Subcutaneous abdominal adipose tissue (tissue), 5 donors: ENCODE measurements at regions not wholly inside any gene's neighbourhood (a gene's known extent, or its start where the extent isn't known, plus 50 kb on each side); places are given as distances from the start of the nearest gene placed in this dataset.

Source experiments
- H3K27ac ChIP-seq: one replicate; pipeline ENCODE4 v1.7.0; 2013; ENCODE audit warnings: low read depth, mild to moderate bottlenecking, inconsistent platforms, low read length, moderate library complexity
- H3K27me3 ChIP-seq, 5 donors: one replicate each; pipeline ENCODE4 v1.7.0; 2013; ENCODE audit warnings: low read length in 5 of 5, inconsistent platforms in 1 of 5; ENCODE audit not compliant: control insufficient read depth in 5 of 5, insufficient read depth in 4 of 5
- H3K36me3 ChIP-seq, 5 donors: one replicate each; pipeline ENCODE4 v1.7.0; 2013; ENCODE audit warnings: low read length in 5 of 5; ENCODE audit not compliant: control insufficient read depth in 5 of 5, insufficient read depth in 5 of 5
- H3K4me1 ChIP-seq, 5 donors: one replicate each; pipeline ENCODE4 v1.7.0; 2013; ENCODE audit warnings: low read length in 5 of 5, mild to moderate bottlenecking in 3 of 5, moderate library complexity in 1 of 5; ENCODE audit not compliant: control insufficient read depth in 5 of 5, insufficient read depth in 5 of 5
- H3K4me3 ChIP-seq, 5 donors: one replicate each; pipeline ENCODE4 v1.7.0; 2013; ENCODE audit warnings: low read length in 5 of 5, low read depth in 1 of 5
- H3K9ac ChIP-seq, 5 donors: one replicate each; pipeline ENCODE4 v1.7.0; 2013; ENCODE audit warnings: low read length in 5 of 5, mild to moderate bottlenecking in 4 of 5, moderate library complexity in 3 of 5
- H3K9me3 ChIP-seq, 5 donors: one replicate each; pipeline ENCODE4 v1.7.0; 2013; ENCODE audit warnings: low read length in 5 of 5; ENCODE audit not compliant: control insufficient read depth in 5 of 5
- donor health status: healthy.
- donor health status: healthy.
- donor health status: healthy.
- donor health status: healthy.
- donor health status: healthy.

GRCh38 chr15:62497356-62497755, 332.3 kb upstream of the C2CD4B start:
- Histone ChIP-seq H3K27ac (peak overlapping the region; percentile 84), H3K9me3 (no peaks in the 10 kb centered on the region), H3K4me1 (peaks cover 14 to 91% (median 68%) of the 10 kb centered on the region in 5 donors)

DNA sequence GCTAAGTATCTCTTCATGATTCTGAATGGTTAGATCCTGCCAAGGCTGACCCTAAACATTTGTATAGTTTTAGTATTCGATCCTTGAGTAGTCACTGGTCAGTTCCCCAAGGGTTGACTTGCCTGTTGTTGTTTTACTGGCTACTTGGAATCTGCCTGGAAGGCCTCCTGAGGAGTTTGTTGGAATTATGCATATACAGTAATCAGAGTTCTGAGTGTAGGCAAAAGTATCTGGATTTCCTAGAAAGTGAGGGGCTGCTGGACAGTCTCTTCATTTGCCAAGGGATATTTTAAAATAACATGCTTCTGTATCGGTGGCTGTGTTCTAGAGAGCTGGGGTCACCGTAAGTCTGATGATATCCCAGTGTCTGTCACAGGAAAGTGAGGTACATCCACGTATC, 333.2 kb upstream of the C2CD4B start:
- H3K27ac ChIP-seq, result peak overlapping the region; percentile 84
- H3K4me1 ChIP-seq, result peaks cover 11 to 92% (median 63%) of the 10 kb centered on the region in 5 donors
- H3K9ac ChIP-seq, result peak overlapping the region in 1 of 5 donors; percentile 40
- H3K9me3 ChIP-seq, result no peaks in the 10 kb centered on the region
- H3K27me3 ChIP-seq, result no peaks in the 10 kb centered on the region
- no peaks in the 10 kb centered on the region for H3K36me3 ChIP-seq
- H3K4me3 ChIP-seq, result no peak overlapping the region

More at GRCh38 chr15:62497356-62497755, 332.3 kb upstream of the C2CD4B start:
- no peaks in the 10 kb centered on the region for H3K27me3 ChIP-seq
- H3K4me3 ChIP-seq, result no peak overlapping the region
- H3K9ac ChIP-seq, result no peak overlapping the region
- no peaks in the 10 kb centered on the region for H3K36me3 ChIP-seq

- no peaks in the 10 kb centered on the region for H3K9me3 ChIP-seq
- peak overlapping the region; percentile 84 for H3K27ac ChIP-seq
- no peaks in the 10 kb centered on the region for H3K36me3 ChIP-seq
- H3K9ac ChIP-seq, result peak overlapping the region in 1 of 5 donors; percentile 40
- H3K4me3 ChIP-seq, result no peak overlapping the region
- H3K27me3 ChIP-seq, result no peaks in the 10 kb centered on the region
- H3K4me1 ChIP-seq, result peaks cover 11 to 94% (median 66%) of the 10 kb centered on the region in 5 donors
These were observed 333.6 kb upstream of the C2CD4B start for GRCh38 chr15:62498712-62499111.

DNA sequence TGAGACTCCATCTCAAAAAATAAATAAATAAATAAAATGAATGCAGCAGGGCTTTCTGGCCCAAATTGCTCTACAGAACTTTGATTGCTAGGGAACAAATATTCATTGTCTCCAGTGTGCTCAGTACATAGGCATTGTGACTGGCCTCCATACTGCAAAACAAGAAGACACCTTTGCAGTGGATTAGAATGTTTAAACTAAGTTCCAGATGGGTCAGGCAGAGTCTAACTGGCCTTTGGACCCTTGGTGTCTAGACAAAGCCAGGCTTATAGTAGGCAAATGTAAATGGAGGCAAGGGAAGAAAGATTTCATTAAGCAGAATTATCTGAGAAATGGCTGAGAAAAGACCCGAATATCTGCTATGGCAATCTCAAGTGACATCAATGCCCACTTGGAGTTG, 335.2 kb upstream of the C2CD4B start:
- peak overlapping the region; percentile 84 for H3K27ac ChIP-seq
- H3K9me3 ChIP-seq, result no peaks in the 10 kb centered on the region
- peaks cover 8 to 85% (median 54%) of the 10 kb centered on the region in 5 donors for H3K4me1 ChIP-seq
- no peaks in the 10 kb centered on the region for H3K27me3 ChIP-seq
- H3K4me3 ChIP-seq, result no peak overlapping the region
- no peak overlapping the region for H3K9ac ChIP-seq
- no peaks in the 10 kb centered on the region for H3K36me3 ChIP-seq

- Histone ChIP-seq H3K9ac (no peak overlapping the region), H3K9me3 (no peaks in the 10 kb centered on the region), H3K27ac (peak overlapping the region; percentile 84)
These were observed 337.4 kb upstream of the C2CD4B start for GRCh38 chr15:62502451-62502850.

DNA sequence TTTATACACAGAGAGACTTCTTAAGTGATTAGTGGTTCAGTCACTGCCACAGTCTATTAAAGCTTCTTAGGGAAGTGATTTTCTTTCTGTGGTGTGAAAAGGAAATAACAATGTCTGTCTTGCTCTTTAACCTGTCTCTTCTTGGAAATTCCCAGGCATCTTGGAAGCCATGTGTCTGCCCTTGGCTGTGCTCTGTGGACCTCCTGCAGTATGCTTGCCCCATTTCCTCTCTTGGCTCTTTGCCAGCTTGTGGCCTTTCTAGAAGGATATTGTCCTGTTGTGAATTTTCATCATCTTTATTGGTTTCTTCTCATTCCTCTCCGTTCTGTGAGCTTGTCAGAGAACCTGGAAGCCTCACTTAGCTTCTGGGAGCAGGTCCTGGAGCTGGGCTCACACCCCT, 338.4 kb upstream of the C2CD4B start:
- Histone ChIP-seq H3K36me3 (no peaks in the 10 kb centered on the region), H3K27me3 (no peaks in the 10 kb centered on the region), H3K4me1 (peaks cover 8 to 76% (median 49%) of the 10 kb centered on the region in 5 donors), H3K9me3 (no peaks in the 10 kb centered on the region), H3K27ac (peak overlapping the region; percentile 89), H3K9ac (peak overlapping the region in 1 of 5 donors; percentile 10), H3K4me3 (no peak overlapping the region)

More at GRCh38 chr15:62502451-62502850, 337.4 kb upstream of the C2CD4B start:
- peaks cover 8 to 85% (median 53%) of the 10 kb centered on the region in 5 donors for H3K4me1 ChIP-seq
- H3K27me3 ChIP-seq, result no peaks in the 10 kb centered on the region
- no peaks in the 10 kb centered on the region for H3K36me3 ChIP-seq
- H3K4me3 ChIP-seq, result no peak overlapping the region

DNA sequence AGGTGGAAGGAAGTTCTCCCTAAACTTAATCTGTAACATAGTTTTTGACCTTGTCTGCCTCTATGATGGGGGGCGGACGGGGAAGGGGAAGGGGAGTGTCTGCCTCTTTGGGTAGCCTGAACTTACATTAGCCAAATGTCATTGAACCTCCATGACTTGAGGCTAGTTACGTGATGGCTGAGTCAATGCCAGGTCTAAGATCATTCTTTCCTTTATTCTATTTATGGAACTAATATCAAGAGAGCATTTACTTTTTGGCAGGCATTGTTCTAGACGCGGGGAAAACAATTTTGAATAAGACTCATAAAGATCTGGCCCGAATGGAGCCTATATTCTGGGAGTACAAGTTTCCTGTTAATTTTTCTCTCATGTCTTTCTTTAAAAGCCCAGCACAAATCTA, 340.7 kb upstream of the C2CD4B start:
- H3K27ac ChIP-seq, result peak overlapping the region; percentile 89
- no peaks in the 10 kb centered on the region for H3K27me3 ChIP-seq
- H3K4me1 ChIP-seq, result peaks cover 5 to 54% (median 35%) of the 10 kb centered on the region in 5 donors
- H3K9ac ChIP-seq, result peak overlapping the region in 1 of 5 donors; percentile 21
- no peaks in the 10 kb centered on the region for H3K36me3 ChIP-seq
- H3K4me3 ChIP-seq, result peak overlapping the region in 1 of 5 donors; percentile 13
- no peaks in the 10 kb centered on the region for H3K9me3 ChIP-seq

GRCh38 chr15:62506217-62506805, 341.2 kb upstream of the C2CD4B start:
- Histone ChIP-seq H3K27ac (peak overlapping the region; percentile 89), H3K9ac (peak overlapping the region in 2 of 5 donors; percentile 18 to 21), H3K27me3 (no peaks in the 10 kb centered on the region), H3K4me3 (peak overlapping the region in 1 of 5 donors; percentile 13), H3K36me3 (no peaks in the 10 kb centered on the region), H3K9me3 (no peaks in the 10 kb centered on the region), H3K4me1 (peaks cover 5 to 54% (median 30%) of the 10 kb centered on the region in 5 donors)

GRCh38 chr15:62509395-62509958, 344.4 kb upstream of the C2CD4B start:
- Histone ChIP-seq H3K4me1 (peaks cover 5 to 35% (median 20%) of the 10 kb centered on the region in 5 donors), H3K36me3 (no peaks in the 10 kb centered on the region), H3K4me3 (no peak overlapping the region), H3K27me3 (no peaks in the 10 kb centered on the region), H3K27ac (peak overlapping the region; percentile 17), H3K9me3 (no peaks in the 10 kb centered on the region), H3K9ac (no peak overlapping the region)

DNA sequence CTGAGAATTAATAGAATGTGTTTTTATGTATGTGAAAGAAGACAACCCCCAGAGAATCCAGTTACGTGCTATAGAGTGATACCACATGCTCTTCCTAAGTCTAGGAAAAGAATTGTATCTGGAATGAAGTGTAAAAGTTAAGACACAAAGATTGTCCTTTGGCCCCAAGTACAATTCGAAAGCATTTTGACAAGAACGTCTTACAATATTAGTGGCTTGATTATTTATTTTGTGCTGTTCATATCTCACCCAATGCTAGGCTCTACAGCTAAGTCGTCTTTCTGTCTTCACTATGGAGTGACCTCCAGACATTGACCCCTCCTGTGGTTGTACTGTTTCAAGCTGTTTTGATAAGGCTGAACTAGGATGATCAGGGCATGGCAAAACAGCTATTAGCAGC, 345.7 kb upstream of the C2CD4B start:
- Histone ChIP-seq H3K4me1 (peaks cover 4 to 31% (median 19%) of the 10 kb centered on the region in 5 donors), H3K9me3 (no peaks in the 10 kb centered on the region), H3K36me3 (no peaks in the 10 kb centered on the region), H3K27me3 (no peaks in the 10 kb centered on the region), H3K27ac (no peak overlapping the region), H3K9ac (no peak overlapping the region), H3K4me3 (no peak overlapping the region)
